AG10803 (cell line): ENCODE measurements at regions not wholly inside any gene's neighbourhood (a gene's known extent, or its start where the extent isn't known, plus 50 kb on each side); places are given as distances from the start of the nearest gene placed in this dataset.

Experiments
- DNase-seq: peaks from one replicate; pipeline ENCODE4 v3.0.0; 2010; ENCODE audit warnings: low read depth
- H3K4me3 ChIP-seq: 2 replicates; pipeline ENCODE4 v1.5.1; 2011; ENCODE audit warnings: mild to moderate bottlenecking, low read length, control low read depth
- TF ChIP-seq, protein P1 (sequence below): conservative IDR thresholded peaks from 2 replicates; pipeline ENCODE4 v1.5.1; 2011; ENCODE audit warnings: mild to moderate bottlenecking, low read length, control low read depth, inconsistent platforms

DNA sequence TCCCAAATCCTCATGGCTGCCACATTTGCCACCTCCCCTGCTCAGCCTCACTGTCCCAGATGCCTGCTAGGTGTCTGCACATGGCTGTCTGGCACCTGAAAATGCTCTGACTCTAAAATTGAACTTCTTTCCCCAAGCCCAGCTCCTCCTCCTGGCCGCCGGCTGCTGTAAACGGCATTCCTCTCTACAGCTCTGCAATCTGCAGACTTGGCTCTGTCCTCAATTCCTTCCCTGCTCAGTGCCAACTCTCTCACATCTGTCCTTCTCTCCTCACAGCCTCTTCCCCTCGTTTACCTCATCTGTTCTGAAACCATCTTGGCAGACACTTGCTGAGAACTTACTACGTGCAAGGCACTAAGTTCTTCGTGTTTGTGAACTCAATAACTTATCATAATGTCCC lies 169.4 kb upstream of the SYT13 start:
- TF ChIP-seq, protein P1, sequence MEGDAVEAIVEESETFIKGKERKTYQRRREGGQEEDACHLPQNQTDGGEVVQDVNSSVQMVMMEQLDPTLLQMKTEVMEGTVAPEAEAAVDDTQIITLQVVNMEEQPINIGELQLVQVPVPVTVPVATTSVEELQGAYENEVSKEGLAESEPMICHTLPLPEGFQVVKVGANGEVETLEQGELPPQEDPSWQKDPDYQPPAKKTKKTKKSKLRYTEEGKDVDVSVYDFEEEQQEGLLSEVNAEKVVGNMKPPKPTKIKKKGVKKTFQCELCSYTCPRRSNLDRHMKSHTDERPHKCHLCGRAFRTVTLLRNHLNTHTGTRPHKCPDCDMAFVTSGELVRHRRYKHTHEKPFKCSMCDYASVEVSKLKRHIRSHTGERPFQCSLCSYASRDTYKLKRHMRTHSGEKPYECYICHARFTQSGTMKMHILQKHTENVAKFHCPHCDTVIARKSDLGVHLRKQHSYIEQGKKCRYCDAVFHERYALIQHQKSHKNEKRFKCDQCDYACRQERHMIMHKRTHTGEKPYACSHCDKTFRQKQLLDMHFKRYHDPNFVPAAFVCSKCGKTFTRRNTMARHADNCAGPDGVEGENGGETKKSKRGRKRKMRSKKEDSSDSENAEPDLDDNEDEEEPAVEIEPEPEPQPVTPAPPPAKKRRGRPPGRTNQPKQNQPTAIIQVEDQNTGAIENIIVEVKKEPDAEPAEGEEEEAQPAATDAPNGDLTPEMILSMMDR, result peak; percentile 21; the same call in 1 of the 2 replicates
- peak; percentile 59 for DNase-seq
- no peak overlapping the region for H3K4me3 ChIP-seq

DNA sequence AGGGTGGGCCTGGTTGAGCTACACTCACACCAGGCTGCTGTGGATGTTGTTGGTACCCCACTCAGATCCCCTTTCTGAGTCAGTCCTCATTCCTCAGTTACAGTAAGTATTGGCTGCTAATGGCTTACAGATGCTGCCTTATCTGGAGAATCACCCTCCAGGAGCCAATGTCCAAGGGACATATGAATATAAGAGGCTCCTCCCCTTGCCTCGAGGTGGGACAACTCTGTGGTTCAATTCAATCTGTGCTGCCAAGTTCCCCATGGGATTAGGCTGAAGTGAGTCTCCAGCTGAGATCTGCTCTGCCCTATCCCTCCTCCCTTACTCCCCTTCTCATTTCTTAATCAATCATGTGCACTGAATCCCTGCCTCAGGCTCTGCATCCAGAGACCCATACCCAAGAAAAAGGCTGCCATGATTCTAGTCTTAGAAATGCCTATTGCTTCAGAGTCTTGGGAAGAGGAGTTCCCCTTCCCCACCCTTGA lies 168.8 kb upstream of the SYT13 start:
- no peak overlapping the region for H3K4me3 ChIP-seq
- TF ChIP-seq, protein P1, result no peak
- no peak for DNase-seq

DNA sequence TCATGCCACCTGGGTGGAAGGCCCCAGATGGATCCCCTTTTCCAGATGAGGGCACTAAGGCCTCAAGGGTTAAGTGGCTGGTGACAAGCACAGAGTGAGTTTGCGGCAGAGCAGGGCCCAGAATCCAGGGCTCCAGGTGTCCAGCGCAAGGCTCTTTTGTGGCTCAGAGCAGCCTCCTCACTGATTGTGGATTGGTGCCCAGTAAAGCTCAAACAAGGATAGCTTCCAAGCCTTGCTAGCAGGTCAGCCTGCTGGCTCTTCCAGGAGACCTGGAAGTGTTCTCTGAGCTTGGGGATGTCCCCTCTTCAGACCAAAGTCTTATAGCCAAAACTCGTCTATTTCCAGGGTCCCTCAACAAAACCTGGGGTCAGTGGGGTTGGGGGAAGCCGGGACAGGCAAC lies 167.6 kb upstream of the SYT13 start:
- DNase-seq, result no peak
- H3K4me3 ChIP-seq, result no peak overlapping the region
- TF ChIP-seq, protein P1, result no peak

DNA sequence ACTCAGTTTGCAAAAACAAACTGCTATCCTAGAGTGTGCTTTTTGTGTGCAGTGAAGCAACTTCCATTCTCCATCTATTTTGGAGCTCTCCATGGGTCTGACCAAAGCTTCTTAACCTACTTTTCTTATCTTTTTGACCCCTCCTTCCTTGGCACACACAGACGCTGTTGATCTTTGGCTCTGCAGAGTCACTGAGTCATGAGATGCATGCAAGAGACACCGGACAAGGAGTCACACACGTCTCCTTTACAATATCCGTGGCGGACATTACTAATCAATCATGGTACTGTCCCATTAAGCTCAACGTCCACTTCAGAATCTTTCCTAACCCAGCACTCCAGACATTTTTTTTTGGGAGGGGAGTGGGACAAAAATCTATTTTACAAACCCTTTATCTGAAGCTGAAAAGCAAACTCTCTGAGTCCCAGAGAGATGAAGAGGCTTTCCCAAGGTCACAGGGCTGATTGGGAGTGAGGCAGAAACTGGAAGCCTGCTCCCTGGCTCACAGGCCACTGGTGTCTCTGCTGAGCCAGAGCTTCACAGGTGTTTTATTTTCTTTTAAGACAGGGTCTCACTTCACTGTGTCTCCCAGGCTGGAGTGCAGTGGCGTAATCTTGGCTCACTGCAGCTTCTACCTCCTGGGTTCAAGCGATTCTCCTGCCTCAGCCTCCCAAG lies 165.8 kb upstream of the SYT13 start:
- TF ChIP-seq, protein P1, result no peak
- no peak for DNase-seq
- H3K4me3 ChIP-seq, result no peak overlapping the region

DNA sequence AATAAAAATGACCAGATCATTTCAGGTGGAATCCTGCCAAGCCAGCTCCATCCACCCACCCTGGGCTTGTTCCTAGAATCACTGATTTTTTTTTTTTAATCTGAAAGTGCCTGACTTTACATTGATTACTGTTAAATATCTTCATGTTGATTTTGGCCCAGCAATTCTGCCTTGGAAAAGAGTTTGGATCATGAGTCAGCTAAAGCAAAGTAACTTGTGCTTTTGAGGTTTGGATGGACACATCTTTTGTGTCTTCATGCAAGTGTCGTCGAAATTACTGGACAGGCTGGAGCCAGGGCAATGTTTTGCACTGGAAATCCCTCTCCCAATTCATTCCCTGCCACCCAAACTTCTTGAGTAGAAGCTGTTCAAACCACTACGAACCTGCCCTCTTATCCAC lies 164.0 kb upstream of the SYT13 start:
- DNase-seq, result peak; percentile 34
- TF ChIP-seq, protein P1, result no peak
- H3K4me3 ChIP-seq, result no peak overlapping the region

DNA sequence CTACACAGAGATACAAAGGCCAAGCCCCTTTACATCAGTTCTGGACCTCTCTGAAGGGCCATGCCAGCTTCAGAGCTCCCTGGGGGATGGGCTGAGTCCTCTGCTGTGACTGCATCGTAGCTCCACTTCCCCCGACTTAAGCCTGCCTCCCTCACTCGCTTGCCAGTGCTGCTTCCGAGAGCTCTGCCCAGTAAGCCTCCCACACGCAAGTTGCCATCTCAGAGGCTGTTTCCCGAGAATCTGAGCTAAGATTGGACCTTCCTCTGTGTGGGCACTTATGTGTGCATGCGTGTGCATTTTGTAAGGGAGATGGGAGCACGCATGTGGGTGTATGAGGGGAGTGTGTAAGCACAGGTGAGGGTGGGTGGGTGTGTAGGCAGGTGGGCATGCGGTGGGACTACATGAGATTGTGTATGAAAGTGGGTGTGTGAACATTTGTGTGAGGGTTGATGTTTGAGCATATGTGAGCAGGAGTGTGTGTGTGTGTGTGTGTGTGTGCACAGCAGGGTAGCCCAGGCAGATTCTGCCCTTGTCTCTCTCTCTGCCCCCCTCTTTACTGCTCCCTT lies 163.0 kb upstream of the SYT13 start:
- no peak for DNase-seq
- H3K4me3 ChIP-seq, result no peak overlapping the region
- TF ChIP-seq, protein P1, result no peak

DNA sequence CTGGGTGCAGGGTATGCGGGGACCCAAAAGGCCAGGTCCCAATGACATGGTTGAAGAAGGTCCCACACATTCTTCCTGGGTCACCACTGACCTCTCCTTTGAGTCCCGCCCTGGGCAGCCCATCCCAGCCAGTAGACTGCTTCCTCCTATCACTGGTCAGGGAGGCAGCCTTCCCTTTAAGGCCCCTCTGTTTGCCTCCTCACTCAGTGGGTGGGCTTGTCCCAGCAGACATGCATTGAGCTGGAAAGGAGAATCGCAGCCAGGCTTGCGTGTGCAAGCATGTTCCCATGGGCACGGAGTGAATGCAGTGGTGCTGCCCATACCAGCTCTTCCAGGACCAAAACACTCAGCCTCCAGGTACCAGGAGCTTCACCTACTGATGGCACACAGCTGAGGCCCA lies 162.4 kb upstream of the SYT13 start:
- TF ChIP-seq, protein P1, result no peak
- H3K4me3 ChIP-seq, result no peak overlapping the region
- DNase-seq, result no peak
